HG03175 (cell line): ENCODE measurements at regions not wholly inside any gene's neighbourhood (a gene's known extent, or its start where the extent isn't known, plus 50 kb on each side); places are given as distances from the start of the nearest gene placed in this dataset.
"Not testable (repeated sequence)": the region's sequence is repeated elsewhere in the genome, so short reads cannot be mapped to it uniquely, and the experiment has no call there.

ENCODE experiments used
- ATAC-seq: cut with Tn5 transposase; IDR thresholded peaks from one replicate; pipeline ENCODE4 v1.9.1; 2021; ENCODE audit warnings: mild to moderate bottlenecking, moderate library complexity; ENCODE audit not compliant: unreplicated experiment

DNA sequence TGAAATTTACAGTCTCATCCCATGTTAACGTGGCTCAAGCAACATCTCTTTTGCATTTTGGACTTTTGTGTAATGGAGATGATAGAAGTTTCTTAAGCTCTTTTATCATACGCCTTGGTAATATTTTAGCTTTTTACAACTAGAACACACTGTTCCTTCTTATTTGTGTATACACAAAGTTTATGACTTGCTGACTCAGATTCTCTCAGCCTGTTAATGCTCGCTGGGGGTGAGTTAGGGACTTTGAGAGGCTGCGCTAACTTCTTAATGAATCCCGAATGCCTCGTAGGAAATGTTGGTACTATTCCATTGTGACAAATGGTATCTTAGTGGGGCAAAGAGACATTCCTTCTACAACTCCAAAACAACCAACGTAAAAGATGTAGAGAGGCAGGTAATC lies 509.7 kb downstream of the DOK5 start:
- ATAC-seq = no peak

DNA sequence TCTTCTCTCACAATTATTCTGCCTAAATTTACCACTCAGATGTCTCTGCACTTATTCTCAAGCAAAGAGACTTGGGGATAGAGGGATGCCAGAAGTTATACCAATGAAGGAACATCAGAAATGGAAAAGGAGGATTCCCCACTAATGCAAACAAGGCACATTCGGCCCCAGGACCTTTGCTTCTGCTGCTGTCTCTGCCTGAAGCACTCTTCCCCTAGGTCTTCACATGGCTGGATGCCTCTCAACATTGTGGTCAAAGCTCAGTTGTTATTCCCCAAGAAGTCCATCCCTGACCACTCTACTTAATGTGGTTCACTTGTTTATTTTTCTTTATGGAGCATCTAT lies 508.7 kb downstream of the DOK5 start:
- no peak for ATAC-seq

DNA sequence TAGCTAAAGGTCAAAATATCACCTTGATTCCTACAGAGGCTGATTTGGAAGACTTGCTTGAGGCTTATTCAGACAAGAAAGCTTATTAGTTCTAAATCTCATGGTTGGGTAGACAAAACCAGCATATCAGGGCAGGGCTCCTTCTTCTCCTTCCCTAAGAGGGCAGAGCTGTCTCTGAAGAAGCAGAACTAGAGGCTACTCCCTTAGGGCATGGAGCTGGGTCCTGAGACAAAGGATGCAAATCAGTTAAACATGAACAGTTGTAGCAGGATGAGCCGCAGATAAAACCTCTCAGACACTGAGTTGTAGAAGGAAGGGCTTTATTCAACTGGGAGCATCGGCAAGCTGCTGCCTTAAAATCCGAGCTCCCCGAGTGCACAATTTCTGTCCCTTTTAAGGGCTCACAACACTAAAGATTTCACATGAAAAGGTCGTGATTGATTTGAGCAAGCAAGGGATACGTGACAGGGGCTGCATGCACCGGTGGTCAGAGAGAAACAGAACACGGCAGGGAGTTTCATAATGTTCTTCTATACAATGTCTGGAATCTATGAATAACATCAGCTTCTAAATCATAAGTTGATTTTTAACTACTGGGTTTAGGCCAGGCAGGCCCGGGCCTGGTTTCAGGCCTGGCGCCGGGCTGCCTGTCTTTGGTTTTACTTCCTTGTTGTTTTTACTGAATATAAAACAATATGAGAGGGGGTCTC lies 508.2 kb downstream of the DOK5 start:
- not testable (repeated sequence) for ATAC-seq

DNA sequence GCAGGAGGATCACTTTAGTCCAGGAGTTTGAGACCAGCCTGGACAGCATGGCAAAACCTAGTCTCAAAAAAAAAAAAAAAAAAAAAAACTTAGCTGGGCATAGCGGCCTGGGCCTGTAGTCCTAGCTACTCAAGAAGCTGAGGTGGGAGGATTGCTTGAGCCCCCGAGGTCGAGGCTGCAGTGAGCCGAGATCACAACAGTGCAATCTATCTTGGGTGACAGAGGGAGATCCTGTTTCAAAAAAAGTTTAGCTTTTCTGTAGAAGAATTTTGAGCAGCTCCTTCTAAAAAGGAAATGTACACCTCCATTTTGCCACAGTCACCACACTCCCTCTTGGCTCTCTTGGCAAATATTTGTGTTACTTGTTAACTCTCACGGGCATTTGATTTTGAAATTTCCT lies 505.8 kb downstream of the DOK5 start:
- no peak for ATAC-seq

- peak; percentile 49 for ATAC-seq
Observed at GRCh38 chr20:54980103-54980960, 504.9 kb downstream of the DOK5 start.

- no peak for ATAC-seq
Observed at GRCh38 chr20:54950304-54950703, 474.9 kb downstream of the DOK5 start.

DNA sequence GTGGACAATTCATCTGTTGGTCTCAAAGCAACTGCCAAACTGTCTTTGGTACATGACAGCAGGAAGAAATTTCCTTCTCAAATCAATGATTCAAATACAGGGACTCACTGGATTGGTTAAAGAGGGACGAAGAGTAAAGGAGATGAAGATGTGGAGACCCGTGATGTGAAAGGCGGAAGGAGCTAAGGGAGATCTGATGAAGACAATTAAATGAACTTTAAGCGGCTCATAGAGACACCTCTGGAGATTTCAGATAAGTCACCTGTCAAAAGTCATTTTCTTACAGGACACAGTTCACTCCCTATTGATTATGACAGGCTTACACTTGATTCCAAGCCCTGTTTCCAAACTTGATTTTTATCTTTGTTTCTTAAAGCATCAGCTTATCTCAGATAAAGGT lies 466.3 kb downstream of the DOK5 start:
- no peak for ATAC-seq

- ATAC-seq = no peak
Observed at GRCh38 chr20:54940522-54940921, 465.1 kb downstream of the DOK5 start.

GRCh38 chr20:54938707-54939106 lies 463.3 kb downstream of the DOK5 start:
- no peak for ATAC-seq

DNA sequence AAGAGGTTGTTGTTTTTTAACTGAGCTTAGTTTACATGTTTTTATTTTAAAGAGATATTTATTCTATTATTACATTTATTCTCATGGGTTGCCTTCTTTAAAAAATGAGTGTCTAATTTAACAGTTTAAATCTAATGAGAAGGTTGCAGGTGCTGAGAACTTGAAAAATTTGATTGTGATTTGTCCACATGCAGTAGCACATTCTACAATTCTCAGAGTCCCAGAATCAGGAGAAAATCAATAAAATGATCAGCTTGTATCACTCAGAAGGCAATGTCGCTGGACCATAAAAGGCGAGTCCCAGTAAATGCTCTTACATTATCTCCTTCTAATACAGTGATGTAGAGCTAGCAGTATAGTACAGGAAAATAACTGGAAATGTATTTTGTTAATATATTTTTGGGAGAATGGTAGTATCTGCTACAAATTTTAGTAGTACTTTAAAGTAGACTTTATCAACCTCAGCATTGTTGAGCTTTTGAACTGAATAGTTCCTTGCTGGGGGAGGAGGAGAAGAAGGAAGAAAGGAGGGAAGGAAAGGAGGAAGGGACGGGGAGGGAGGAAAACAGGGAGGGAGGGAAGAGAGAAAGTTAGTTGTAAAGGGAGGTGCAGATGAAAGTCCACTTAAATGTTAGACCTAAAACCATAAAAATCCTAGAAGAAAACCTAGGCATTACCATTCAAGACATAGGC lies 458.0 kb downstream of the DOK5 start:
- no peak for ATAC-seq

DNA sequence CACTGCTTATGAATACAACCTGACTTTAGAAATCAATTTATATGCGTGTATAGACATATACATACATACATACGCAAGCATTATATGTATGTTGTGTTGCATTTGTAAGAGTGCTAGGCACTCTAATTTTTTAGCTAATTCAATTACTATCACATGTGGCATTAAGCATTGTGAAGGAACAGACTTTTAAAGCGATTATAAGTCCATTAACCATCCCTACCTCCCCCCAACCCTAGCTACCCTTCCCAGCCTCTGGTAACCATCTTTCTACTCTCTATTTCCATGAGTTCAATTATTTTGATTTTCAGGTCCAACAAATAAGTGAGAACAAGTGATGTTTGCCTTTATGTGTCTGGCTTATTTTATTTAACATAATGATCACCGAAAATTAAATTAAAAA lies 453.8 kb downstream of the DOK5 start:
- no peak for ATAC-seq

- no peak for ATAC-seq
Observed at GRCh38 chr20:54928564-54928963, 453.2 kb downstream of the DOK5 start.

GRCh38 chr20:54922636-54923035 lies 447.2 kb downstream of the DOK5 start:
- no peak for ATAC-seq

DNA sequence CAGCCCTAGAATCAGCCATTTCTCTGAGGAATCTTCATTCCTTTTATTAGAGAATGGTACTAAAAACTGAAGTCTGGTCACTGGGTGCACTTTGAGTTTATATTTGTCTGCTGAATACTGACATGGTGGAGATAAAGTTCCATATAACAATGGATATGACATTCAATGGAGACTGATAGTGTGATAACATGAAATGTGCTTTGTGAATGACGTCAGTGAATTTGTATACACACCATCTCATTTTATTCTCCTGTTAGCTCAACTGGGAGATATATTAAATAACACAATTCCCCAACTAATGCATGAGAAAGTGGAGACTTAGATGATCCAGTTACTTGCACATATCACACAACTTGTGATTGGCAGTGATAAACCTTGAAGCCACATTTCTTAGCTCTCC lies 446.7 kb downstream of the DOK5 start:
- no peak for ATAC-seq

GRCh38 chr20:54920491-54920890 lies 445.1 kb downstream of the DOK5 start:
- no peak for ATAC-seq

GRCh38 chr20:54918993-54919392 lies 443.6 kb downstream of the DOK5 start:
- ATAC-seq = not testable (repeated sequence)

GRCh38 chr20:54914995-54915394 lies 439.6 kb downstream of the DOK5 start:
- no peak for ATAC-seq

- no peak for ATAC-seq
Observed at GRCh38 chr20:54909702-54910101, 434.3 kb downstream of the DOK5 start.

DNA sequence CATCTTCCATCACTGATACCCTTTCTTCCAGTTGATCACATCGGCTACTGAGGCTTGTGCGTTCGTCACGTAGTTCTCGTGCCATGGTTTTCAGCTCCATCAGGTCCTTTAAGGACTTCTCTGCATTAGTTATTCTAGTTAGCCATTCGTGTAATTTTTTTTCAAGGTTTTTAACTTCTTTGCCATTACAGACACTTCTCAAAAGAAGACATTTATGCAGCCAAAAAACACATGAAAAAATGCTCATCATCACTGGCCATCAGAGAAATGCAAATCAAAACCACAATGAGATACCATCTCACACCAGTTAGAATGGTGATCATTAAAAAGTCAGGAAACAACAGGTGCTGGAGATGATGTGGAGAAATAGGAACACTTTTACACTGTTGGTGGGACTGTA lies 430.7 kb downstream of the DOK5 start:
- ATAC-seq = not testable (repeated sequence)

GRCh38 chr20:54897787-54898186 lies 422.4 kb downstream of the DOK5 start:
- ATAC-seq = no peak

DNA sequence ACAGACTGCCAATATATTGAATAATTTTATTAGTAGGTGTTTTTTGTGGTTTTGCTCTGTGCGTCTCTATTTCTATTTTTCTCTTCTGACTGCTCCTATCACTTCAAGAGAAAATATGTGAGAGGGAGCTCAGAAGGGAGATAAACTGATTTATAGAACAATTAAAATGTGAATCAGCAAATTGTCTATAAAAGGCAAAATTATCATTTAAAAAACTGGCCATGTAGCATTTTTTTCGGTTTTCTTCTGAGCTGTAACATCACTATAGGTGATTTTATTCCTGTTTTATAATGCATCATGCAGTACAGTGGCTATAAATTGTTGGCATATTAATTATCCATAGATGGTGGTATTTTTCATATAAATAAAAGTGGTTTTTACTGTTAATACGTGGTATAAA lies 416.5 kb downstream of the DOK5 start:
- no peak for ATAC-seq

- ATAC-seq = no peak
Observed at GRCh38 chr20:54879393-54879792, 404.0 kb downstream of the DOK5 start.
